ENCODE measurements at regions not wholly inside any gene's neighbourhood (a gene's known extent, or its start where the extent isn't known, plus 50 kb on each side); places are given as distances from the start of the nearest gene placed in this dataset.

- TF ChIP-seq CTCF (IDR thresholded peaks at IDR 0.05), result no peak
- TF ChIP-seq POLR2A (IDR thresholded peaks at IDR 0.05), result no peak
Observed at GRCh38 chr5:2278825-2279456, 396.2 kb upstream of the IRX4 start.
